ENCODE measurements at regions not wholly inside any gene's neighbourhood (a gene's known extent, or its start where the extent isn't known, plus 50 kb on each side); places are given as distances from the start of the nearest gene placed in this dataset.
"Not testable (repeated sequence)": the region's sequence is repeated elsewhere in the genome, so short reads cannot be mapped to it uniquely, and the experiment has no call there.

DNA sequence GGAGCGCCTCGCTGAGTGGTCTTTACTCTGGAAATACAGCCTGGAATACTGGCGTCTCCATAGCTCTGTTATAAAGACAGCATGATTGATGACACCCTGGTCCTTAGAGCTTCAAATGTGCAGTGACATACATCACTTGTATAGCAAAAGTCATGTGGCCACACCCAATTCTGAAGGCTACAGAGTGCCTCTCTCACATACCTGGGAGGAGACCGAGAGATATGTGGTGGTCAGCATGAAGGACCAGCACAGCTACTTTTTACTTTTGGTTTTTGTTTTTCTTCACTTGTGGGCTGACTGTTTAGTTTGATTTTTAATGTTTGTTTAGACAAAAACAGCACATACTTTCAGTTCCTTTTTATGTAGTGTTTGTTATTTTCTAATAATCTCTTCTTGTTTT, 938.5 kb upstream of the SOX11 start:
- DNase-seq = no peak

DNA sequence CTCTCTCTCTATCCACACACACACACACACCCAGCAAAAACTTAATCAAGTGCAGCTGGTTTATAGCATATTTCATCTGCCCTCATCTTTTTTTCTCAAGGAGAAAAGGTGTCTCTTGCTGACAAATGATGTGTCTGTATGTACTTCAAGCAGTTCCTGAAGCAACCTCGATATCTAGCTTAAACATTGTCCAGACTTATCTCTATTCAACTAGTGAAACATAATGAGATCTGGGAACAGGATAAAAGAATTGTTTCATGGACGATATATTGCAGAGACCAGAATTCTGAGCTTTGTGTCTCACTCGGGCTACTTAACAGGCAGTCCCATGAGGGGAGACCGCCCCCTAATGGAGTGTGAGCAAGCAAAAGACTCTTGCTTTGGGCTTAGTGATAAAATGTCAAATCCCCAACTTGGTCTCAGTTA, 929.2 kb upstream of the SOX11 start:
- peak; percentile 83 for DNase-seq

DNA sequence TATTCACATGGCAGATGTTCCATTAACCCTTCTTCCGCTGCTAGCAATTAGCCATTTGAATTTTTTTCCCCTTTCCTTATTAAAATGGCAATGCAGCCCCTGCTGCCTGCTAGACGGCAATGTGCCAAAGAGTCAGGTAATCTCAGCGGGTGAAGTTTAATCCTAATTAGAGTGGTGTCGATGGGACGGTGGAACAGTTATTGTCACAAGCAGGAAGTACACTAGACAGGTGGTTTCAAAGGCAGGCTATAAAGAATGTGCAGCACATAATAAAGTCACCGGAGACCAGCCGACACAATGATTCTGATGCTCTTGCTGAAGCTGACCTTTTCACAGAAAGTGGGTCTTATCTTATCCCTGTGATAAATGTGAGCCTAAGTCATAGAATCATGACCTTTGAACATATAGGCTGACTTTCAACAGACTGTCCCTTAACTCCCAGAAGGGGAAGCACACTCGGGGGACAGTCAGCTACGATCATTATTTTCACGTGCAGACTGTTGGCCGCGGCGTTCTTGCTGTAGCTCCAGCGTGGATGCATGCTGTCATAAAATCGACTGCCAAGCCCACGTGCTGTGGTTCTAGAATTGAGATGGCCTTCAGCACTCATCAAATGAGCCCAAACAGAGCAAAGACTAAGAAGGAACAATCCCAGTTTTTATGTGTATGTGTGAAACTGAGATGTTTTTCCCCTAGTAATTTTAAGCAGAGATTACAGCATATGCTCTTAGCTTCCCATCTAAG, 926.2 kb upstream of the SOX11 start:
- no peak for DNase-seq

DNA sequence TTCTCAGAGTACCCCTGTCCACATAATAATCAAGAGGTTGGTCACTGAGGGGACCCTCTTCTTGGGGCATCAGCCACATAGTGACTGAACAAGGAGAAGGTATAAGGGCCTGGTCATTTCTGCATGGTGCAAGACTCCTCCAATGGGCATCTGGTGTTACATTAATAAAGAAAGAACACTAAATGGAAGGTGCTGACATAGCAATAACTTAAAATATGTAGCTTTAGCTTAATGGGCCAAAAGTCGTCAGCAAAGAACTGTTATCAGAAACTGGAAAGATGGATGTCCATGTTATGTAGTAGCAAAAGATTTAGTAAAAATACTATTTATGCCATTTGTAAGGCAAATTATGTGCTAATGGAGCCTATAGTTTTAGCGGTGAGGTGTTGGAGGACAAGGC, 916.5 kb upstream of the SOX11 start:
- DNase-seq = no peak

DNA sequence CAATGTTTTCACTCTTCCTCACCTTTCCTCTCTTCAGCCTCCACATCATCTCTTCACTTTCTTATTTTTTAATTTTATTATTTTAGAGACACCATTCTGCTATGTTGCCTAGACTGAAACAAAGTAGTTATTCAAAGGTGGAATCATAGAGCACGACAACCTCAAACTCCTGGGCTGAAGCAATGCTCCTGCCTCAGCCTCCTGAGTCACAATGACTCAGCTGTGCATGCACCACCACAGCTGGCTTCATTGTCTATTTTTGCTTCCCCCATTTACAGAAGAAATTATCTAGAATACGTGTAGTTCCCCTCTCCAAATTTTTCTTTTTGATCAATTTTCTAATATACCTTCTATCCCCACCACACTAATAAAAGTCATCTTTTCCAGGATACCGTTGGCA, 911.5 kb upstream of the SOX11 start:
- DNase-seq = no peak

DNA sequence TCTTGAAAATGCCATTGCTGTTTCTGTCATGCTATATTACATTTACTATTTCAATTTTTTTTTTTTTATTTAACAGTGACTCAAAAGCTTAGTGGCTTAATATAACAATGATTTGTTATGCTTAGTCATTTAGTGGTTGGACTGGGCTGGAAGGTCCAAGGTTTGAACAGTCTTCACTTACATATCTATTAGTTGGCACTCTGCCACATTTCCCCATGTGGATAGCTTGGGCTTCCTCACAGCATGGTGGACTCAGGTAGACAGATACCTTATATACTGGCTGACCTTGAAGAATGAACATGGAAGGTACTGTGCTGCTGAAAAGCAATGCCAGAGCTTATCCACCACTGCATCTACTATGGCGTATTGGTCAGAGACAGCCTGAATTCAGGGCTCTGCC, 909.5 kb upstream of the SOX11 start:
- no peak for DNase-seq

DNA sequence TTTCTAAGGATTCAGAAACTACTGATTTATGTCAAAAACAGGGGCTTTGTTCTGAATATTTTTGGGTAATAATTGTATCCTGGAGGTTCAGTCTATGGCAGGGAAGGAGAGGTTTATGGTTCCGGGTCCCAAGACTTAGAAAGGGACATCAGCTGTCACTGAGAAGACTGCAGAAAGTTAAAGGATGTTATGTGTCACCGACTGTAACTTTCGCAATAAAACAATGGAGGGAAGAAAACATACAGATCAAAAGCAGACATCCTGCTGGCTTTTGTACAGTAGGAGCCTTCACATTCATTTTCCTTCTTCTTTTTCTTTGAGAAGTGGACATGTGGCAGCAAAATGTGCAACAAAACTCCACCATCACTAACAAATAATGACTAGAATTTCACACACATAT, 900.7 kb upstream of the SOX11 start:
- no peak for DNase-seq

DNA sequence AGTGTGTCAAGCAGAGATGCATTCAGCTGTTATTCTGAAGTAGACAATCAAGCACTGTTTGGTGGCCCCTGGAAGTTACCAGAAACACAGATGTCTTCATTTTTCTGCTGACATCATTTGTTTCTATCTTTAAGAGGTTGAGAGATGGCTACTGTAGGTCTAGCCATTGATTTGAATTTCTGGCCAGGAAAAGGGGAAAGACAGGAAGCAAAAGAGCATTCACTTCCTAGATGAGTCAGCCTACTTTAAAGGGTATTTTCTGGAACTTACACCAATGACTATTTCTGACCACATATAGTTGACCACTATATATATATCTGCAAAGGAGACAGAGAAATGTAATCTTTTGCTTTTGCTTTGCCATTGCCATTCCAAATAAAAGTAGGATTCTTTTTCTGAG, 900.1 kb upstream of the SOX11 start:
- DNase-seq = no peak

DNA sequence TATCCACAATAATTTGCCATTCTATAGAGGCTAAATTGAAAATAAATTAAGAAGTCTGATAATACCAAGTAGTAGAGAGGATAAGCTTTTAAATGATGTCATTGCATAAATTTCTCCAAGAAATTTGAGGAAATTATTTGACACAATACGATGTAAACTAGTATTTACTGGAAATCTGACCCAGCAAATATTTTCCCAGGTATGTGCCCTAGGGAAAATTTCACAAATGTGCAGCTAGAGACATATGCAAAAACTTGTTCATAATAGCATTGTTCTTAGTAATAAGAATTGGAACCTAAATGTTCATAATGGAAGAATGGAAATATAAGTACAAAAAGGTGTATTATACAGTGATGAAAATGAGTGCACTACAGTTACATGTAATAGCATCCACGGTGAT, 888.8 kb upstream of the SOX11 start:
- DNase-seq = no peak

DNA sequence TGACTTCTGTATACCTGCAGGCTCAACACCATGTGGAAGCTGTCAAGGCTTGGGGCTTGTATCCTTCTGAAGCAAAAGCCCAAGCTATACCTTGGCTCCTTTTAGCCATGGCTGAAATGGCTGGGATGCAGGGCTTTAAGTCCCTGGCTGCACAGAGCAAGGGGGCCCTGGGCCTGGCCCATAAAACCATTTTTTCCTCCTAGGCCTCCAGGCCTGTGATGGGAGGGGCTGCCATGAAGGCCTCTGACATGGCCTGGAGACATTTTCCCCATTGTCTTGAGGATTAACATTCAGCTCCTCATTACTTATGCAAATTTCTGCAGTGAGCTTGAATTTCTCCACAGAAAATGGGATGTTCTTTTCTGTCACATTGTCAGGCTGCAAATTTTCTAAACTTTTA, 878.0 kb upstream of the SOX11 start:
- DNase-seq = not testable (repeated sequence)

DNA sequence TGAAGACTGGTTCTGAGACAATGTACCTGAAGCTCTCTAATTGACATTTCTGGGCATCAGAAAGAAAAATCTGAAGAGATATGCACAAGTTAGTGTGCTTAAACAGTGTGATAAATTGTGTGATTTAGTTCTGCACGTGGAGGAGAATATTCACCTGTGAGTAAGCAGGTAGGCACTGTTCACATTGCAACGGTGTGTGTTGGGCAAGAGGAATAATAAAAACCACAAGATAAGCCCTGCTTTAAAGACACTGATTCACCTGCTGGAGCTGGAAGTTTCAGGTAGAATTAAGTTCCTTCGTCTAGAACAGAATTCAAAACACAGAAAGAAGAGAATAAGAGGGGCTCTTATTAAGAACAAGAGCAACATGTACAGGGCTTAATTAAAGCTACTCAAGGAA, 864.3 kb upstream of the SOX11 start:
- no peak for DNase-seq

DNA sequence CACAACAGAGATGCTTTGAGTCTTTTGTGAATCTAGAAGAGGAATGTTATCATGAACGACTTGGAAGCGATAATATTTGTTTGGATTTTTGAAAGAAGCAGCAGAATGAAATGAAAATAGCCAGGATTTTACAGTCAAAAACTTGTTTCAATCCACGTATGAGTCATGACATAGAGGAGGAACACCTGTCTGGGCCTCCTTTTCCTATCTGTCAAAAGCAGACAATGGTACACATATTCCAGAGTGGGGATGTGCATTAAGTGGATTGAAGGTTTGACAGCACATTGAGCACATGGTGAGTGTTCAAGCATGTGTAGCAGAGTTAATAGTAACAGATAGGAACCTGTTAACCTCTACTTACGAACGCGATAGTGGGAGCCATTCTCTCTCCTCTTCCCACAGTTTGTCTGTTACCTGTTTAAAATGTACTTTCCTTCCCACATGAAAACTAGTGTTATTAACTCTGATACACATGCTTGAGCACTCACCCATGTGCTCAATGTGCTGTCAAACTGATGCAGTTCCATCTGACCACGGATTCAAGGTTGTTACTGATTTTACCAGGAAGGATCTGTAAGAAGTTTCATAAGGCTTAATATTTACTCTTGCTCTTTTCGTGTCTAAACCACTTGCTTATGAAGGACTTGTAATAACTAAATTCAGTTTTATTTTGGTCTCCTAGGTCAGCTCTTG, 863.4 kb upstream of the SOX11 start:
- no peak for DNase-seq

DNA sequence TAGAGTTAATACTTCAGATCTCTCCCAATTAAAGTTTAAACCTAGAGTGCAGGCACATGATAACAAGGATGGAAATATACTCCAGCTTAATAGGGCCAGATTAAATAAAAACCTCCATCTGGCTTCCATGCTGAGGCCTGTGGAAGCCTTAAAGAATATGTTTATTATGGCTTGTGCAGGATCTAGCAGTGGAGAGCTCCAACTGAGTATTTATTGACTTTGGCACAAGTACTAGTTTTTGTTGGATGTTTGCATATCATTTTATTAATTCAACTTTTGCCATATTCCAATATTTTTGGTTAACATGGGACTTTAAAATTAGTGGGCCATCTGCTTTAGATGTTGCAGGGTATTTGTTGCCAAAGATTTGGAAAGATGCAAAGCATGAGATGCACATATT, 860.4 kb upstream of the SOX11 start:
- no peak for DNase-seq

DNA sequence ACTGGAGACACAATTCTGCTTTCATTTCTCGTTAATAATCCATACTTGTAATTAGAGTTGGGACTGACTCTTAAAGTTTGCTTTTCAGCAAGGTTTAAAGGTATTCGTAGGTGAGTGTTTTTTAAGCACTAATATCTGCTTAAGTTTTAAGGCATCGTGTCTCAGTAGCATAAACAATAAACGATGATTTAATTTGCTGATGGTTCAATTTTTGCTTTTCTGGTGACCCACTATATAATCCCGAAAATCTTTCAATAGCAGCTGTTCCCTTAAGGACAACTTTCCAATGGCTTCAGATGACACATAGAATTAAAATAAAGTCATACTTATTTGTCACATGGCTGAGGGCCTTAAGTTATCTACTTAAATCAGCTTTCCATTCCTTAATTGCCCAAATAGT, 859.5 kb upstream of the SOX11 start:
- no peak for DNase-seq

DNA sequence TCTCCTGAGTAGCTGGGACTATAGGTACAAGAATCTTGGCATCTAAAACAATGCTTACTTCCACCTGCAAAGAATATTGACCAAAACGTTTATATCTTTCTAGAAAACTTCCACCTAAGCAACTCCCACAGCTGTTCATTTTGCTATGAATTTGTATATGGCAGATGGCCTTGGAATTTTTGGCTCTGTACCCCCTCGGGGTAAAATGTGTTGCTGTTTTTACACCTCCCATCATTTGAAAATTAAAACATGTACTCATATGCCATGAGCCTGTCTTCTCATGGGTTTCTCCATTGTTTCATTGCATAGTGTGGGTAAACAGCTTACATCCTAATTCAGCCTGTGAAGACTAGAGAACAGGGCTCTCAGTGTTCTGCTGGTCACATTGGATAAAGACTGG, 853.6 kb upstream of the SOX11 start:
- DNase-seq = no peak

DNA sequence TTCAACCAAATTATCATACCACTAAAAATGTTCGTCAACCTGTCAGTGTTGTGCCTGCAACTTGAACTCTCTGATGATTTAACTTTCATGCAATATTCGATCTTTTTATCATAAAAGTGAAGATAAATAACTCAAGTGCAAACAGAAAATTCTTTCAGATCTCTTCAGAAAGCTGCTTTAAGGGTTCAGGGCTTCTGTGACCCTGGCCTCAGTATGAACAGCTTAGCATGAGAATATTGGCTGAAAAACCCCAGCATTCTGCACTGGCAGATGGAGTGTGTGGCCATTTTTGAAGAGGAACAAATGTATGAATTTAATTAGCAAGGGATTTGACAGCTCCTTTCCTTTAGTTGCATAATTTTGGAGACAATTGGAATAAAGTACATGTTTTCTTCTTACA, 851.4 kb upstream of the SOX11 start:
- no peak for DNase-seq

DNA sequence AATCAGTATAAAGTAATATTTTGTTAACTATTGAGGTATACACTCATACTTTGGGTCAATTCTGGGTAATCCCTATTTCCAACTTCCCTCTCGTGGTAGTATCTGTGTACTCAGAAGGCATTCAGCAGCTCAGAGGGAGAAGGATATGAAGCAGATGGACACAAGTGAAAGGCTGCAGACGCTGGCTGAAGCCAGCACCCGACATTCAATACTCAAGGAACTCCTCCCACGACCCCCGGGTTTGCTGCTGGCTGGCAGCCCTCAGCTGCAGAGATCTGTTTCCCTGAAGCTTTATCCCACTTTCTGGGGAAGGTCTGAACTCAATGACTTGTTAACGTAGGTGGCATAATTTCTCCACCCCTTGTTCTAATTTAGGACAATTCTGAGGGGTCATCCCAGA, 847.3 kb upstream of the SOX11 start:
- no peak for DNase-seq

DNA sequence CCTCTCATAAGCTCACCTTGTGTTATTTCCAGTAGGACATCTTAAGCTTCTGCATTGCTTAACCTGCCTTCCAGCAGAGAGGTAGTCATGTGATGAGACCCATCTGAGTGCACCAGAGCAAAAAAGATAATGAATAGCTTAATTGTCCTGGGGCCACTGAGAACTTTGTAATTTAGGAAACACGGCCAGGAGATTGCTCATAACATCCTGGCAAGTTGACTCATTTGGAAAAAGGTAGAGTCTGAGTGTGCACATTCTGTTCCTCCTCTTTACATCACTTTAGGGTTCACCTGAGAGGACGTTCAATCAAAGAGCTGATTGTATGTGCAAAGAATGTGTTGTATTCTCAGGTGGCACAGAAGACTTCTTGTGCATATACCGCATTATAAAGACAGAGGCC, 830.2 kb upstream of the SOX11 start:
- DNase-seq = no peak

DNA sequence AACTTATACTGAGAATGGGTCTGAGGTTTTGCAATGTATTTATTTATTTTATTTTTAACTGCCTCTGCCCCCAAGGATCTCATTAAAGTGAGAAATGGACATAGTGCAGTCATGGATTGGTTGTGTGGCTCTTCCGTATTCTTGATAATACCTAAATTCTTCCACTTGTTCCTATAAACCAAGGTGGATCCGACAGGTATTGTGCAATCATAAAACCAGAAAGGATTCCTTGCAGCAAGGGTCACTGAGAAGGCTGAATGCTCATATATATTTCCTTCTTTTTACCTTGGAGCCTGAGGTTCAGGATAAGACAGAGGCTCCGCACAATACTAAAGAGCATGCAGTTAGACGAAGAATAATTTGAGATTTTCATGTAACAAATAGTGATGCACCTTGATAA, 826.0 kb upstream of the SOX11 start:
- DNase-seq = no peak

DNA sequence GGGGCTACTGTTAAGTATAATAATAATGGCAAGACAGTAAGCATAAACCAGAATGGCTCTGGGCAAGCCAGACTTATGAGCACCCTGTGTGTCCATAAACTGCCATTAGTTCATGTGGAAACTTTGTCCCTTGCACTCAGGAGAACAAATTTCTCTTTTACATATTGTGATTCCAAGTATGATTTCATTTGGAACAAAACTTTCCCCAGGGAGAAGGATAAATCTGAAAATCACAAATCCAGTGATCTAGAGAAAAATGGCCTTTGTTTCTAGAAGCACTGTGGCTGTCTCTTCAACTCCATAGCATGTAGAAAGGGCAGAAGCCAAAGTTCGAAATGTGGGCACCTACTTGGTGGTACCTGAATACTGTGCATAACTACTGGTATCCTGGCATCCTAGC, 823.7 kb upstream of the SOX11 start:
- no peak for DNase-seq

DNA sequence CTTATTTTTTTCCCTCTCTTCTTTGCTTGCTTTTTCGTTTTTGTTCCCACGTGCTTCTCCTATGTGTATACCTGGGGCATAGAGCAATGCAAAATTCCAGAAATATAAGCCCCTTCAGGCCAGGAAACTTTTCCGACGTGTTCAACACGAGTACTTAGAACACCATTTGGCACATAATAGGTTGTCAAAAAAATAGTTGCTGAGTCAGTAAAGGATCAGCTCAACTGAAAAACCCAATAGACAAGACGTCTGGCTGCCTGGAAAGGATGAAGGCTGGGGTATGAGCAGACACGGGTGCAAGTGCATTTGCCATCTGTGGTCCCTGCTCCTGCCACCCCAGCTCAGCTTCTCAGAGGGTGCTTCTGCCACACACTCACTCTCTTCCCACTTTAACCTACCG, 823.0 kb upstream of the SOX11 start:
- DNase-seq = no peak

DNA sequence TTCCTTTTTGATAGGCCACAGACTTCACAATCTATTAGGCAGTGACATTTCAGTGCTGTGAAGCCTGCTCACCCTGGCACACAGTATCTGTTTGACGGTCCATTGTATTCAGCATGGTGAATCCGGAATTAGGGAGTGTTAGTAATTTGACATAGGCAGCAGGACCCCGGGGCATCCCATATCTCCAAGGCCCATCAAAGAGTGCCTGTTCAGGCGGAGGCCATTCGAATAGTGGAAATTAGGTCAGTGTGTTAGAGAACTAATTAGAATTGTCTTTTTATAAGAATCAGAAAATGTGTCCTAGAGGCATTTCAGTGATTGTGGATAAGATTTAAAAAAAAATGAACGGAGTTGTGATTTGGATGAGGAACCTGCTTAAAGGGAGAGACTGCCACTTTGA, 818.8 kb upstream of the SOX11 start:
- DNase-seq = no peak

DNA sequence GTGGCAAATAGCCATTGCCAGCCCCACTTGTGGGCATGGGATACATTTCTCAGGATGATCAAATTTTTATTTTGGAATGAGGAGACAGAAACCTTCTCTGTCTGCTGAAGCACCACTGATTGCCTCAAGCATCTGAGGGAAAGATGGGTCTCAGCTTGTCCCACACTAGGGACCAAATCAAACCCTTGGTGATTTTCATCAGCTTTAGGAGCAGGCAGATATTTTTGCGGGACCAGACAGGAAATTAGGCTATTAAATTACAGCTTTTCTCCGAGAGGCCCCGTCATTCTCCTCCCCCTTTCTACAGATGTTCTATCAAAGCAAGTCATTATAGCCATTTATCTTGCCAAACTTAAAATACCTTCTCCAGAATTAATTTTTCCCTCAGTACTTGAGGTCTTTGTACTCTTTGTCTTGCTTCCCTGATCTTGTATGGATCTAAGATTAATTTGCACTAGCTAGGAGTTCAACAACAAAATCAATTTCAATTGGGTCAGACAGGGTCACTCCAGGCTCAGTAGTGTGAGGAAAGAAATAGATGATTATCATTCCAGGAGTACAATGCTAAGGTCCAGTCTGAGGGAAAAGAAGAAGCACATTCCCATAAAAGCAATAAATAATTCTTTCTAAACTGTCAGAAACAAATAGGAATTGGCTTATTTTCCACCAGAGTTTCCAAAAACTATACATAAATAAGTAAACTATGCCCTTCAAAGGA, 818.1 kb upstream of the SOX11 start:
- no peak for DNase-seq

DNA sequence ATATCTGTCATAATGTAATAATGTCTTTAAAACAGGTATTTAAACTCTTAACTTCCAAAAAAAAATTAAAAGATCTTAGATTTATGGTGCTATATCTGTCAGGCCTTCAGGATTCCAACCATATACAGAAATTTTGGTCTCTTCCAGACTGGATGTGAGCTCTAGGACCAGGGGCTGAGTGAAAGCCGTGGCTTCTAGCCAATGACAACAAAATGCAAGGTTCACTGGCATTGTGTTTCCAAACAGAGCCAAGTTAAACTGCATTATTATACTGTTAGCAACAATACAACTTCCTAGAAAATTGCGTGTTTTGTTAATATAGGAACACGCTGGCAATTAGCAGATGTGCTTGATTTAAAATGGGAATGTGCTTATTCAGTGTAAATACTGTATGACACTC, 809.8 kb upstream of the SOX11 start:
- peak; percentile 23 for DNase-seq
